ENCODE measurements at regions not wholly inside any gene's neighbourhood (a gene's known extent, or its start where the extent isn't known, plus 50 kb on each side); places are given as distances from the start of the nearest gene placed in this dataset.

- H3K27me3 Mint-ChIP-seq (ENCODE audit: low read depth in 3 of 3), result peaks cover 5 to 18% (median 13%) of the 10 kb centered on the region in 3 donors
- Histone ChIP-seq H3K36me3 (replicated peaks in 1 of 2; ENCODE audit: control insufficient read depth in 1 of 2, insufficient read depth in 2 of 2, low read length in 2 of 2) (no peaks in the 10 kb centered on the region), H3K4me1 (ENCODE audit: control insufficient read depth in 1 of 2, insufficient read depth in 2 of 2, low read length in 2 of 2) (peaks cover 48 to 49% of the 10 kb centered on the region in 2 donors), H4K20me1 (ENCODE audit: insufficient read depth, low read length) (no peaks in the 10 kb centered on the region), H3K79me2 (ENCODE audit: insufficient read depth, low read length) (no peaks in the 10 kb centered on the region), H3K9ac (ENCODE audit: insufficient read depth, low read length, poor library complexity, severe bottlenecking) (no peak overlapping the region), H3K27ac (ENCODE audit: low read depth in 1 of 2, low read length in 2 of 2) (peak overlapping the region; percentile 25 to 26), H3K27me3 (ENCODE audit: control insufficient read depth in 2 of 2, insufficient read depth in 2 of 2, low read length in 2 of 2) (no peaks in the 10 kb centered on the region), H3K4me2 (replicated peaks; ENCODE audit: extremely low read depth, low read length, poor library complexity, severe bottlenecking) (peak overlapping the region; percentile 62), H3K9me3 (replicated peaks in 1 of 2; ENCODE audit: control insufficient read depth in 1 of 2, insufficient read depth in 1 of 2, low read length in 2 of 2) (no peaks in the 10 kb centered on the region), H2AFZ (ENCODE audit: insufficient read depth, low read depth, low read length, poor library complexity, severe bottlenecking) (no peak overlapping the region), H3K4me3 (replicated peaks in 1 of 3; ENCODE audit: low read depth in 2 of 3, low read length in 3 of 3) (no peak overlapping the region)
- intact Hi-C loops (cut with micrococcal nuclease), result loop anchor here in 1 of 2 donors (10.0 kb wide), 1 partner anchor 244 kb away; no protein-coding TSS in a partner anchor
- H3K4me3 Mint-ChIP-seq, result peak overlapping the region in 1 of 2 donors; percentile 83
- TF ChIP-seq, protein P1, sequence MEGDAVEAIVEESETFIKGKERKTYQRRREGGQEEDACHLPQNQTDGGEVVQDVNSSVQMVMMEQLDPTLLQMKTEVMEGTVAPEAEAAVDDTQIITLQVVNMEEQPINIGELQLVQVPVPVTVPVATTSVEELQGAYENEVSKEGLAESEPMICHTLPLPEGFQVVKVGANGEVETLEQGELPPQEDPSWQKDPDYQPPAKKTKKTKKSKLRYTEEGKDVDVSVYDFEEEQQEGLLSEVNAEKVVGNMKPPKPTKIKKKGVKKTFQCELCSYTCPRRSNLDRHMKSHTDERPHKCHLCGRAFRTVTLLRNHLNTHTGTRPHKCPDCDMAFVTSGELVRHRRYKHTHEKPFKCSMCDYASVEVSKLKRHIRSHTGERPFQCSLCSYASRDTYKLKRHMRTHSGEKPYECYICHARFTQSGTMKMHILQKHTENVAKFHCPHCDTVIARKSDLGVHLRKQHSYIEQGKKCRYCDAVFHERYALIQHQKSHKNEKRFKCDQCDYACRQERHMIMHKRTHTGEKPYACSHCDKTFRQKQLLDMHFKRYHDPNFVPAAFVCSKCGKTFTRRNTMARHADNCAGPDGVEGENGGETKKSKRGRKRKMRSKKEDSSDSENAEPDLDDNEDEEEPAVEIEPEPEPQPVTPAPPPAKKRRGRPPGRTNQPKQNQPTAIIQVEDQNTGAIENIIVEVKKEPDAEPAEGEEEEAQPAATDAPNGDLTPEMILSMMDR (IDR thresholded peaks at IDR 0.05), result no peak
- peak in 1 of 3 donors; percentile 12 for DNase-seq
- H3K27ac Mint-ChIP-seq, result peak overlapping the region in 4 of 7 donors; percentile 75 to 86 (median 77)
- peaks cover 53% of the 10 kb centered on the region for H3K4me1 Mint-ChIP-seq
- no peaks in the 10 kb centered on the region for H3K36me3 Mint-ChIP-seq
- peaks cover 0 to 6% (median 2%) of the 10 kb centered on the region in 7 donors for H3K9me3 Mint-ChIP-seq
These were observed 499.9 kb downstream of the SHQ1 start for GRCh38 chr3:72348357-72348756.

GRCh38 chr3:72347819-72348319 lies 500.4 kb downstream of the SHQ1 start:
- intact Hi-C loops (cut with micrococcal nuclease), result loop anchor here in 1 of 2 donors (10.0 kb wide), 1 partner anchor 243 kb away; no protein-coding TSS in a partner anchor
- peak; percentile 88 to 92 (median 91) for DNase-seq
- WGBS (ENCODE audit: insufficient coverage), result 0% methylated on average over 18 of the region's 20 CpGs
- H3K27ac ChIP-seq (ENCODE audit: low read depth in 1 of 2, low read length in 2 of 2), result peak overlapping the region; percentile 25 to 59
- Mint-ChIP-seq H3K9me3 (peaks cover 0 to 6% (median 2%) of the 10 kb centered on the region in 7 donors), H3K4me1 (peaks cover 53% of the 10 kb centered on the region), H3K27ac (peak overlapping the region in 5 of 7 donors; percentile 75 to 86 (median 77)), H3K27me3 (ENCODE audit: low read depth in 3 of 3) (peaks cover 2 to 18% (median 10%) of the 10 kb centered on the region in 3 donors), H3K4me3 (peak overlapping the region; percentile 49 to 83), H3K36me3 (no peaks in the 10 kb centered on the region)
- H3K36me3 ChIP-seq (replicated peaks in 1 of 2; ENCODE audit: control insufficient read depth in 1 of 2, insufficient read depth in 2 of 2, low read length in 2 of 2), result no peaks in the 10 kb centered on the region
- H3K4me1 ChIP-seq (ENCODE audit: control insufficient read depth in 1 of 2, insufficient read depth in 2 of 2, low read length in 2 of 2), result peaks cover 48 to 49% of the 10 kb centered on the region in 2 donors
- H2AFZ ChIP-seq (ENCODE audit: insufficient read depth, low read depth, low read length, poor library complexity, severe bottlenecking), result peak overlapping the region; percentile 76
- H3K79me2 ChIP-seq (ENCODE audit: insufficient read depth, low read length), result no peaks in the 10 kb centered on the region
- H4K20me1 ChIP-seq (ENCODE audit: insufficient read depth, low read length), result no peaks in the 10 kb centered on the region
- peak overlapping the region; percentile 62 for H3K4me2 ChIP-seq (replicated peaks; ENCODE audit: extremely low read depth, low read length, poor library complexity, severe bottlenecking)
- H3K9ac ChIP-seq (ENCODE audit: insufficient read depth, low read length, poor library complexity, severe bottlenecking), result peak overlapping the region; percentile 49
- TF ChIP-seq, protein P1 (IDR thresholded peaks at IDR 0.05), result no peak
- no peaks in the 10 kb centered on the region for H3K27me3 ChIP-seq (ENCODE audit: control insufficient read depth in 2 of 2, insufficient read depth in 2 of 2, low read length in 2 of 2)
- no peaks in the 10 kb centered on the region for H3K9me3 ChIP-seq (replicated peaks in 1 of 2; ENCODE audit: control insufficient read depth in 1 of 2, insufficient read depth in 1 of 2, low read length in 2 of 2)
- peak overlapping the region in 1 of 3 experiments; percentile 55 for H3K4me3 ChIP-seq (replicated peaks in 1 of 3; ENCODE audit: low read depth in 2 of 3, low read length in 3 of 3)
